H9 (cell line): ENCODE measurements at regions not wholly inside any gene's neighbourhood (a gene's known extent, or its start where the extent isn't known, plus 50 kb on each side); places are given as distances from the start of the nearest gene placed in this dataset.

Experiments
- DNase-seq: peaks from one replicate; pipeline ENCODE4 v3.0.0-alpha.2; 2017
- H2AFZ ChIP-seq: one replicate; pipeline ENCODE4 v1.6.1; 2013; ENCODE audit warnings: mild to moderate bottlenecking, low read length, control low read depth, moderate library complexity
- H2AK5ac ChIP-seq: 2 replicates; pipeline ENCODE4 v1.6.1; 2013; ENCODE audit warnings: low read length, control low read depth, mixed read lengths; ENCODE audit not compliant: insufficient read length
- H2BK120ac ChIP-seq: one replicate; pipeline ENCODE4 v1.6.1; 2013; ENCODE audit warnings: low read depth, mild to moderate bottlenecking, low read length, control low read depth, inconsistent platforms; ENCODE audit not compliant: poor library complexity, severe bottlenecking
- H2BK12ac ChIP-seq: 2 replicates; pipeline ENCODE4 v1.6.1; 2013; ENCODE audit warnings: low read length, control low read depth, mixed read lengths, low read depth; ENCODE audit not compliant: insufficient read length
- H2BK15ac ChIP-seq: 2 replicates; pipeline ENCODE4 v1.6.1; 2013; ENCODE audit warnings: low read depth, low read length, control low read depth
- H2BK20ac ChIP-seq: one replicate; pipeline ENCODE4 v1.6.1; 2013; ENCODE audit warnings: low read depth, mild to moderate bottlenecking, low read length, control low read depth, inconsistent platforms; ENCODE audit not compliant: poor library complexity, severe bottlenecking
- H2BK5ac ChIP-seq: 2 replicates; pipeline ENCODE4 v1.6.1; 2013; ENCODE audit warnings: low read length, control low read depth, mixed read lengths; ENCODE audit not compliant: insufficient read length
- H3K14ac ChIP-seq: 2 replicates; pipeline ENCODE4 v1.6.1; 2013; ENCODE audit warnings: low read length, control low read depth; ENCODE audit not compliant: insufficient read depth
- H3K18ac ChIP-seq: 2 replicates; pipeline ENCODE4 v1.6.1; 2013; ENCODE audit warnings: low read depth, mild to moderate bottlenecking, mixed read lengths, low read length, control low read depth; ENCODE audit not compliant: insufficient read length
- H3K23ac ChIP-seq: 2 replicates; pipeline ENCODE4 v1.6.1; 2013; ENCODE audit warnings: low read length, control low read depth, mixed read lengths, low read depth; ENCODE audit not compliant: insufficient read length
- H3K23me2 ChIP-seq: 2 replicates; pipeline ENCODE4 v1.6.1; 2013; ENCODE audit warnings: low read depth, mild to moderate bottlenecking, mixed read lengths, low read length, control low read depth; ENCODE audit not compliant: insufficient read length, poor library complexity, severe bottlenecking
- H3K27ac ChIP-seq: 2 replicates; pipeline ENCODE4 v1.5.1; 2013; ENCODE audit warnings: low read length, control low read depth, mixed read lengths, low read depth; ENCODE audit not compliant: insufficient read length
- H3K27me3 ChIP-seq: 2 replicates; pipeline ENCODE4 v1.6.1; 2013; ENCODE audit warnings: low read length, control low read depth, inconsistent platforms; ENCODE audit not compliant: insufficient read depth
- H3K4ac ChIP-seq: 2 replicates; pipeline ENCODE4 v1.6.1; 2013; ENCODE audit warnings: low read depth, mild to moderate bottlenecking, control low read depth, inconsistent platforms, low read length, moderate library complexity
- H3K4me1 ChIP-seq: 2 replicates; pipeline ENCODE4 v1.6.1; 2013; ENCODE audit warnings: low read length, control low read depth, inconsistent platforms; ENCODE audit not compliant: insufficient read depth
- H3K4me2 ChIP-seq: 2 replicates; pipeline ENCODE4 v1.6.1; 2013; ENCODE audit warnings: low read length, control low read depth, mixed read lengths; ENCODE audit not compliant: insufficient read length, insufficient read depth
- H3K56ac ChIP-seq: 2 replicates; pipeline ENCODE4 v1.6.1; 2013; ENCODE audit warnings: low read depth, mild to moderate bottlenecking, mixed read lengths, low read length, control low read depth; ENCODE audit not compliant: insufficient read length
- H3K79me1 ChIP-seq: 2 replicates; pipeline ENCODE4 v1.6.1; 2013; ENCODE audit warnings: low read depth, mild to moderate bottlenecking, moderate library complexity, low read length, control low read depth, inconsistent platforms; ENCODE audit not compliant: insufficient read depth, poor library complexity, severe bottlenecking
- H3K79me2 ChIP-seq: 2 replicates; pipeline ENCODE4 v1.6.1; 2013; ENCODE audit warnings: low read length, control low read depth, inconsistent platforms; ENCODE audit not compliant: insufficient read depth
- H3K9ac ChIP-seq: 2 replicates; pipeline ENCODE4 v1.6.1; 2013; ENCODE audit warnings: low read length, control low read depth, mixed read lengths; ENCODE audit not compliant: insufficient read length; ENCODE audit errors: extremely low read depth
- H3K9me3 ChIP-seq: one replicate; pipeline ENCODE4 v1.6.1; 2013; ENCODE audit warnings: low read depth, low read length, inconsistent platforms; ENCODE audit not compliant: control insufficient read depth
- H3T11ph ChIP-seq: one replicate; pipeline ENCODE4 v1.6.1; 2013; ENCODE audit warnings: mild to moderate bottlenecking, low read length, control low read depth, inconsistent platforms
- H4K20me1 ChIP-seq: one replicate; pipeline ENCODE4 v1.6.1; 2013; ENCODE audit not compliant: control insufficient read depth, insufficient read length, insufficient read depth
- H4K5ac ChIP-seq: 2 replicates; pipeline ENCODE4 v1.6.1; 2013; ENCODE audit warnings: low read depth, mild to moderate bottlenecking, mixed read lengths, low read length, control low read depth; ENCODE audit not compliant: insufficient read length
- H4K8ac ChIP-seq: replicated peaks from 2 replicates; pipeline ENCODE4 v1.6.1; 2013; ENCODE audit warnings: low read length, control low read depth, mixed read lengths, low read depth; ENCODE audit not compliant: insufficient read length
- H4K91ac ChIP-seq: 2 replicates; pipeline ENCODE4 v1.6.1; 2013; ENCODE audit warnings: low read depth, mild to moderate bottlenecking, moderate library complexity, mixed read lengths, low read length, control low read depth; ENCODE audit not compliant: insufficient read length
- H3K27ac Mint-ChIP-seq, 3 experiments: 2 replicates in 2 of 3; 3 replicates in 1 of 3; pipeline ENCODE4 v1.8.0; 2020 to 2021; ENCODE audit warnings: mixed read lengths in 3 of 3, mild to moderate bottlenecking in 1 of 3, moderate library complexity in 1 of 3
- H3K27me3 Mint-ChIP-seq: 2 replicates; pipeline ENCODE4 v1.8.0; 2021; ENCODE audit warnings: low read depth, mild to moderate bottlenecking, moderate library complexity, mixed read lengths
- H3K36me3 Mint-ChIP-seq, 3 experiments: 2 replicates in 2 of 3; 3 replicates in 1 of 3; pipeline ENCODE4 v1.8.0; 2020 to 2021; ENCODE audit warnings: low read depth in 3 of 3, mixed read lengths in 3 of 3; ENCODE audit not compliant: insufficient read depth in 1 of 3
- H3K4me1 Mint-ChIP-seq, 2 experiments: 2 replicates each; pipeline ENCODE4 v1.8.0; 2020; ENCODE audit warnings: mixed read lengths in 2 of 2
- H3K4me3 Mint-ChIP-seq, 2 experiments: 2 replicates in 1 of 2; 3 replicates in 1 of 2; pipeline ENCODE4 v1.8.0; 2020 to 2021; ENCODE audit warnings: mild to moderate bottlenecking in 2 of 2, mixed read lengths in 2 of 2, moderate library complexity in 1 of 2
- H3K9me3 Mint-ChIP-seq, 2 experiments: 2 replicates in 1 of 2; 3 replicates in 1 of 2; pipeline ENCODE4 v1.8.0; 2020; ENCODE audit warnings: mild to moderate bottlenecking in 2 of 2, mixed read lengths in 2 of 2, moderate library complexity in 1 of 2
- CTCF ChIP-seq: fragments of 200-600 bp; sonication (generic); conservative IDR thresholded peaks from 3 replicates; pipeline ENCODE4 v1.8.0; 2021; ENCODE audit warnings: antibody characterized with exemption, mild to moderate bottlenecking
- WGBS: extraction: QIAGEN DNeasy Blood & Tissue Kit; methylation state at CpG from one replicate; pipeline ENCODE4 v1.1.7; 2013; ENCODE audit warnings: missing lambda C conversion rate, low lambda C conversion rate, mixed read lengths; ENCODE audit not compliant: insufficient read length; ENCODE audit errors: extremely low coverage; 5-methylcytosine and 5-hydroxymethylcytosine counted together

DNA sequence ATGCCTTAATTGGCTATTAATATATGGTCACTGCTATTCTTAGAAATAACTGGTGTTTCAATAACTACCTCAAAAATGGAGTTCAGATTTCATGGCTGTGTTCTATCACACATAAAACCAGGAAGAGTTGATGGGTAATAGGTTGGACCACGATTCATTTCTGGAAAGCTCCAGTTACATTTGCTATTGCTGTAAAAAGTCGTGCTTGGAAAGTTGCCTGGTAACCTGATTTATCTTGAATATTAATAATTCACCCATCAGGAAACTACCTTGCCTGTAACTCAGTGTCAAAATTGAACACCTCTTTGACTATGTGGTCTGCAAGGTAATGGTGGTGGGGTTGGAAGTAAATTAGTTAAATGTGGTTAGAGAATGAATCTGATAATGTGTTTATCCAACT is 104.7 kb upstream of the IFNG-AS1 start:
- H3K27ac Mint-ChIP-seq, result no peak overlapping the region
- H2BK20ac ChIP-seq, result no peak overlapping the region
- no peaks in the 10 kb centered on the region for H4K20me1 ChIP-seq
- H2BK120ac ChIP-seq, result no peak overlapping the region
- no peak overlapping the region for H2BK15ac ChIP-seq
- no peaks in the 10 kb centered on the region for H3K27me3 Mint-ChIP-seq
- H3K4me2 ChIP-seq, result no peak overlapping the region
- no peak overlapping the region for H3K18ac ChIP-seq
- H3T11ph ChIP-seq, result no peak overlapping the region
- H2AFZ ChIP-seq, result no peak overlapping the region
- H2AK5ac ChIP-seq, result no peak overlapping the region
- no peak overlapping the region for H4K5ac ChIP-seq
- H3K27me3 ChIP-seq, result no peaks in the 10 kb centered on the region
- H3K9me3 Mint-ChIP-seq, result no peaks in the 10 kb centered on the region
- H3K4ac ChIP-seq, result no peak overlapping the region
- no peaks in the 10 kb centered on the region for H3K23me2 ChIP-seq
- no peak overlapping the region for H2BK5ac ChIP-seq
- no peak overlapping the region for H2BK12ac ChIP-seq
- no peaks in the 10 kb centered on the region; the same call in 1 of the 2 replicates for H3K4me1 ChIP-seq
- H3K79me1 ChIP-seq, result no peaks in the 10 kb centered on the region
- H4K8ac ChIP-seq, result no peak overlapping the region
- peaks cover 26 to 27% of the 10 kb centered on the region in 2 experiments for H3K4me1 Mint-ChIP-seq
- no peak overlapping the region for H3K23ac ChIP-seq
- WGBS, result no CpG with 5 or more reads among the region's 2 CpGs
- H3K56ac ChIP-seq, result no peak overlapping the region
- no peak for TF ChIP-seq CTCF
- DNase-seq, result no peak
- no peak overlapping the region for H3K9ac ChIP-seq
- no peak overlapping the region for H3K27ac ChIP-seq
- no peaks in the 10 kb centered on the region for H3K79me2 ChIP-seq
- no peaks in the 10 kb centered on the region for H3K36me3 Mint-ChIP-seq
- no peaks in the 10 kb centered on the region for H3K9me3 ChIP-seq
- no peak overlapping the region for H4K91ac ChIP-seq
- H3K4me3 Mint-ChIP-seq, result no peak overlapping the region
- no peak overlapping the region for H3K14ac ChIP-seq
